Caco-2 (cell line): ENCODE measurements at regions not wholly inside any gene's neighbourhood (a gene's known extent, or its start where the extent isn't known, plus 50 kb on each side); places are given as distances from the start of the nearest gene placed in this dataset.

Experiments used
- BruUV-seq: library from RNA; stranded (reverse); fragments of 400-500 nt; replicated peaks from 2 replicates; lab custom pipeline; 2021; lab: Mats Ljungman, UMichigan
- CTCF ChIA-PET: fragments of 300-600 bp; sonication (Branson Sonifier 250); formaldehyde crosslinking; loops from one replicate; lab custom pipeline; 2022; ENCODE audit warnings: antibody characterized with exemption; lab: Charles Lee
- POLR2A ChIA-PET: fragments of 300-600 bp; sonication (Branson Sonifier 250); formaldehyde crosslinking; loops from one replicate; lab custom pipeline; 2022; ENCODE audit warnings: antibody characterized with exemption; lab: Charles Lee
- DNase-seq, 2 experiments: peaks; one replicate each; pipeline versions ENCODE4 v3.0.0 to v3.0.0-alpha.2; 2020 to 2022
- H3K27me3 ChIP-seq: replicated peaks from 2 replicates; pipeline ENCODE4 v1.6.0; 2011; ENCODE audit warnings: low read length; ENCODE audit not compliant: control insufficient read depth, insufficient read depth
- H3K36me3 ChIP-seq: 2 replicates; pipeline ENCODE4 v1.5.1; 2011; ENCODE audit warnings: low read length; ENCODE audit not compliant: control insufficient read depth, insufficient read depth
- H3K4me1 ChIP-seq: fragments of 250-450 bp; sonication (Bioruptor Pico); 2 replicates; pipeline ENCODE4 v1.5.1; 2020; ENCODE audit warnings: mild to moderate bottlenecking
- H3K4me3 ChIP-seq: 2 replicates; pipeline ENCODE4 v1.5.1; 2011; ENCODE audit warnings: low read depth, mild to moderate bottlenecking, control low read depth, low read length
- H3K9me3 ChIP-seq: fragments of 250-450 bp; sonication (Bioruptor Pico); 2 replicates; pipeline ENCODE4 v1.5.1; 2020; ENCODE audit warnings: mild to moderate bottlenecking, moderate library complexity
- H3K27ac Mint-ChIP-seq: one replicate; pipeline ENCODE4 v1.8.0; 2022; ENCODE audit warnings: mixed read lengths; ENCODE audit not compliant: unreplicated experiment
- H3K27me3 Mint-ChIP-seq: one replicate; pipeline ENCODE4 v1.8.0; 2022; ENCODE audit warnings: mixed read lengths; ENCODE audit not compliant: insufficient read depth, unreplicated experiment
- H3K36me3 Mint-ChIP-seq: one replicate; pipeline ENCODE4 v1.8.0; 2022; ENCODE audit warnings: mild to moderate bottlenecking, mixed read lengths; ENCODE audit not compliant: insufficient read depth, unreplicated experiment
- H3K4me1 Mint-ChIP-seq: one replicate; pipeline ENCODE4 v1.8.0; 2022; ENCODE audit warnings: low read depth, mixed read lengths; ENCODE audit not compliant: unreplicated experiment
- H3K4me3 Mint-ChIP-seq: one replicate; pipeline ENCODE4 v1.8.0; 2022; ENCODE audit warnings: mild to moderate bottlenecking, moderate library complexity, mixed read lengths; ENCODE audit not compliant: unreplicated experiment
- H3K9me3 Mint-ChIP-seq: one replicate; pipeline ENCODE4 v1.8.0; 2022; ENCODE audit warnings: mixed read lengths; ENCODE audit not compliant: unreplicated experiment
- CTCF ChIP-seq, 2 experiments: fragments of 200-600 bp in 1 of 2; IDR thresholded peaks; 1 replicate in 1 of 2; 2 replicates in 1 of 2; pipeline versions ENCODE4 v1.5.1 to v1.8.0; 2011 to 2022; ENCODE audit warnings: antibody characterized with exemption in 1 of 2, control low read depth in 1 of 2, inconsistent platforms in 1 of 2, low read depth in 1 of 2, low read length in 1 of 2, mild to moderate bottlenecking in 1 of 2, moderate library complexity in 1 of 2; ENCODE audit not compliant: insufficient read depth in 1 of 2, severe bottlenecking in 1 of 2, unreplicated experiment in 1 of 2
- intact Hi-C: fragments of 100-400 bp; cut with micrococcal nuclease; formaldehyde crosslinking; loops from one replicate; pipeline ENCODE4 v1.10.0; 2022; ENCODE audit not compliant: unreplicated experiment

- TF ChIP-seq CTCF (IDR thresholded peaks at IDR 0.05; ENCODE audit: insufficient read depth in 1 of 2, low read depth in 1 of 2, low read length in 1 of 2, severe bottlenecking in 1 of 2, unreplicated experiment in 1 of 2), result no peak
- Histone ChIP-seq H3K36me3 (no peaks in the 10 kb centered on the region), H3K27me3 (no peaks in the 10 kb centered on the region), H3K4me3 (no peak overlapping the region), H3K9me3 (no peaks in the 10 kb centered on the region), H3K4me1 (peaks cover 43% of the 10 kb centered on the region)
- H3K36me3 Mint-ChIP-seq, result peaks cover 2% of the 10 kb centered on the region
- intact Hi-C loops, result loop anchor here (1.0 to 10.0 kb wide), 4 partner anchors 14 to 395 kb away; partner anchors contain the start of gene FGGY
- H3K27me3 Mint-ChIP-seq, result no peaks in the 10 kb centered on the region
- no peak overlapping the region for H3K4me3 Mint-ChIP-seq
- BruUV-seq, result no TSS peak
- peak overlapping the region; percentile 42 for H3K27ac Mint-ChIP-seq
- H3K9me3 Mint-ChIP-seq, result no peaks in the 10 kb centered on the region
- no peak for DNase-seq
- POLR2A ChIA-PET, result no interaction called here
- peaks cover 30% of the 10 kb centered on the region for H3K4me1 Mint-ChIP-seq
- CTCF ChIA-PET, result no interaction called here
Measured at GRCh38 chr1:58899587-58900271, 115.9 kb upstream of the JUN start.

- no TSS peak for BruUV-seq
- no peak overlapping the region for H3K4me3 Mint-ChIP-seq
Measured at GRCh38 chr1:58900396-58900795, 116.5 kb upstream of the JUN start.

GRCh38 chr1:58901008-58901407 lies 117.2 kb upstream of the JUN start:
- CTCF ChIA-PET, result no interaction called here
- Mint-ChIP-seq H3K36me3 (peaks cover 4% of the 10 kb centered on the region), H3K4me1 (peaks cover 28% of the 10 kb centered on the region), H3K4me3 (no peak overlapping the region), H3K27me3 (no peaks in the 10 kb centered on the region), H3K27ac (no peak overlapping the region), H3K9me3 (no peaks in the 10 kb centered on the region)
- Histone ChIP-seq H3K9me3 (no peaks in the 10 kb centered on the region), H3K27me3 (no peaks in the 10 kb centered on the region), H3K36me3 (no peaks in the 10 kb centered on the region), H3K4me1 (peaks cover 43% of the 10 kb centered on the region), H3K4me3 (no peak overlapping the region)
- no peak for TF ChIP-seq CTCF (IDR thresholded peaks at IDR 0.05; ENCODE audit: insufficient read depth in 1 of 2, low read depth in 1 of 2, low read length in 1 of 2, severe bottlenecking in 1 of 2, unreplicated experiment in 1 of 2)
- POLR2A ChIA-PET, result no interaction called here
- no TSS peak for BruUV-seq
- intact Hi-C loops, result loop anchor here (10.0 kb wide), 1 partner anchor 394 kb away; the partner anchor contains the start of gene FGGY
- DNase-seq, result no peak

More at GRCh38 chr1:58900396-58900795, 116.5 kb upstream of the JUN start:
- Mint-ChIP-seq H3K9me3 (no peaks in the 10 kb centered on the region), H3K36me3 (peaks cover 4% of the 10 kb centered on the region), H3K4me1 (peaks cover 30% of the 10 kb centered on the region), H3K27me3 (no peaks in the 10 kb centered on the region), H3K27ac (peak overlapping the region; percentile 42)
- H3K4me3 ChIP-seq, result no peak overlapping the region
- intact Hi-C loops, result loop anchor here (10.0 kb wide), 1 partner anchor 394 kb away; the partner anchor contains the start of gene FGGY
- no peaks in the 10 kb centered on the region for H3K36me3 ChIP-seq
- H3K4me1 ChIP-seq, result peaks cover 43% of the 10 kb centered on the region
- no peak for TF ChIP-seq CTCF (IDR thresholded peaks at IDR 0.05; ENCODE audit: insufficient read depth in 1 of 2, low read depth in 1 of 2, low read length in 1 of 2, severe bottlenecking in 1 of 2, unreplicated experiment in 1 of 2)
- ChIA-PET POLR2A (no interaction called here), CTCF (no interaction called here)
- H3K27me3 ChIP-seq, result no peaks in the 10 kb centered on the region
- DNase-seq, result no peak
- no peaks in the 10 kb centered on the region for H3K9me3 ChIP-seq
